Breast epithelium (tissue), 4 donors: ENCODE measurements at regions not wholly inside any gene's neighbourhood (a gene's known extent, or its start where the extent isn't known, plus 50 kb on each side); places are given as distances from the start of the nearest gene placed in this dataset.
"Not testable (repeated sequence)": the region's sequence is repeated elsewhere in the genome, so short reads cannot be mapped to it uniquely, and the experiment has no call there.

Experiments
- DNase-seq, 2 donors: peaks; one replicate each; pipeline ENCODE4 v3.0.0-alpha.2; 2019; ENCODE audit warnings: low spot score in 2 of 2
- H3K27ac ChIP-seq, 2 donors: fragments of 200-600 bp; sonication (generic) in 1 of 2; one replicate each; pipeline ENCODE4 v1.5.1; 2016 to 2019; ENCODE audit warnings: mild to moderate bottlenecking in 1 of 2
- H3K27me3 ChIP-seq, 2 donors: fragments of 200-600 bp; sonication (generic) in 1 of 2; one replicate each; pipeline versions ENCODE4 v1.5.1 to v1.6.0; 2017 to 2019; ENCODE audit warnings: control low read depth in 1 of 2, mild to moderate bottlenecking in 1 of 2
- H3K36me3 ChIP-seq: fragments of 200-600 bp; one replicate; pipeline ENCODE4 v1.5.1; 2019
- H3K4me1 ChIP-seq, 2 donors: fragments of 200-600 bp; sonication (generic); one replicate each; pipeline ENCODE4 v1.5.1; 2016 to 2019; ENCODE audit warnings: control low read depth in 1 of 2
- H3K4me3 ChIP-seq, 3 donors: fragments of 200-600 bp; sonication (generic); 1 replicate in 2 of 3; 2 replicates in 1 of 3; pipeline ENCODE4 v1.5.1; 2016 to 2019; ENCODE audit warnings: mild to moderate bottlenecking in 3 of 3, moderate library complexity in 2 of 3
- H3K9me3 ChIP-seq, 2 donors: fragments of 200-600 bp; sonication (generic) in 1 of 2; one replicate each; pipeline ENCODE4 v1.5.1; 2016 to 2019; ENCODE audit warnings: control low read depth in 1 of 2
- POLR2A ChIP-seq: fragments of 450-650 bp; IDR thresholded peaks from one replicate; pipeline ENCODE4 v1.6.1; 2016; ENCODE audit warnings: antibody characterized with exemption, mild to moderate bottlenecking, moderate library complexity
- POLR2AphosphoS5 ChIP-seq, 3 donors: sonication (generic); formaldehyde crosslinking; IDR thresholded peaks; one replicate each; pipeline ENCODE4 v1.6.1; 2017; ENCODE audit warnings: antibody characterized with exemption in 3 of 3
- intact Hi-C: fragments of 100-400 bp; cut with DNase I; formaldehyde crosslinking; loops from one replicate; pipeline ENCODE4 v1.15.1; 2023; ENCODE audit warnings: low total_unique reads
- TF ChIP-seq, protein P1 (sequence below), 3 donors: fragments of 450-650 bp; IDR thresholded peaks; one replicate each; pipeline ENCODE4 v1.5.1; 2016 to 2017; ENCODE audit warnings: antibody characterized with exemption in 3 of 3, mild to moderate bottlenecking in 3 of 3, moderate library complexity in 3 of 3

DNA sequence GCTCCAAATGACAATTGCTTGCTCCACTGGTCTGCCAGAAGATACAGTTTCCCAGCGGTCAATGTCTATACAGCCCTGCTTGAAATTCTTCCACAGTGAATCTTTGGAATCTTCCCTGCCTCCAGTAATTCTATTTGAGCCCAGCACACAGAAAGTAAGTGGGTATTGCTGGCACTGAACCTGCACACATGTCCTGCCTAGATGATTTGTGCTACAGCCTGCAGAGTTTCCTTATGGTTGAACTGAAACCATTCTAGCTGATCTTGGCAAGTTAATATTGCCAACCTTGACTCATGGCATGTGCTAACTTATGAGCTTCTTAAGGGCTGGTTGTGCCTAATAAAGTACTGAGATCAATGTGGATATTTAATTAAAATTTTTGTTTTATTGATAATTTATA lies 553.8 kb upstream of the GNPDA2 start:
- DNase-seq, result no peak
- Histone ChIP-seq H3K36me3 (no peaks in the 10 kb centered on the region), H3K9me3 (no peaks in the 10 kb centered on the region), H3K4me1 (no peaks in the 10 kb centered on the region), H3K27ac (no peak overlapping the region), H3K4me3 (no peak overlapping the region), H3K27me3 (no peaks in the 10 kb centered on the region)
- TF ChIP-seq POLR2AphosphoS5 (IDR thresholded peaks at IDR 0.05) (no peak), POLR2A (no peak)
- TF ChIP-seq, protein P1, sequence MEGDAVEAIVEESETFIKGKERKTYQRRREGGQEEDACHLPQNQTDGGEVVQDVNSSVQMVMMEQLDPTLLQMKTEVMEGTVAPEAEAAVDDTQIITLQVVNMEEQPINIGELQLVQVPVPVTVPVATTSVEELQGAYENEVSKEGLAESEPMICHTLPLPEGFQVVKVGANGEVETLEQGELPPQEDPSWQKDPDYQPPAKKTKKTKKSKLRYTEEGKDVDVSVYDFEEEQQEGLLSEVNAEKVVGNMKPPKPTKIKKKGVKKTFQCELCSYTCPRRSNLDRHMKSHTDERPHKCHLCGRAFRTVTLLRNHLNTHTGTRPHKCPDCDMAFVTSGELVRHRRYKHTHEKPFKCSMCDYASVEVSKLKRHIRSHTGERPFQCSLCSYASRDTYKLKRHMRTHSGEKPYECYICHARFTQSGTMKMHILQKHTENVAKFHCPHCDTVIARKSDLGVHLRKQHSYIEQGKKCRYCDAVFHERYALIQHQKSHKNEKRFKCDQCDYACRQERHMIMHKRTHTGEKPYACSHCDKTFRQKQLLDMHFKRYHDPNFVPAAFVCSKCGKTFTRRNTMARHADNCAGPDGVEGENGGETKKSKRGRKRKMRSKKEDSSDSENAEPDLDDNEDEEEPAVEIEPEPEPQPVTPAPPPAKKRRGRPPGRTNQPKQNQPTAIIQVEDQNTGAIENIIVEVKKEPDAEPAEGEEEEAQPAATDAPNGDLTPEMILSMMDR (IDR thresholded peaks at IDR 0.05), result no peak
- intact Hi-C loops, result no loop called here

DNA sequence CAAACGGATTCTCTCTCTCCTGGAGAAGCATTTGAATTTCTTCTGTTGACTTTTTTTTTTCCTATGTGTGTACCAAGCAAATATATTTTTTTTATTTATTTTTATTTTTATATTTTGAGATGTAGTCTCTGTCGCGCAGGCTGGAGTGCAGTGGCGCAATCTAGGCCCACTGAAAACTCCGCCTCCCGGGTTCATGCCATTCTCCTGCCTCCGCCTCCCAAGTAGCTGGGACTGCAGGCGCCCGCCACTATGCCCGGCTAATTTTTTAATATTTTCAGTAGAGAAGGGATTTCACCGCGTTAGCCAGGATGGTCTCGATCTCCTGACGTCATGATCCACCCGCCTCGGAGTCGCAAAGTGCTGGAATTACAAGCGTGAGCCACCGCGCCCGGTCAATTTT lies 549.5 kb upstream of the GNPDA2 start:
- TF ChIP-seq, protein P1 (IDR thresholded peaks at IDR 0.05), result no peak
- TF ChIP-seq POLR2AphosphoS5 (IDR thresholded peaks at IDR 0.05) (no peak), POLR2A (no peak)
- Histone ChIP-seq H3K36me3 (no peaks in the 10 kb centered on the region), H3K4me1 (no peaks in the 10 kb centered on the region), H3K27ac (no peak overlapping the region), H3K9me3 (no peaks in the 10 kb centered on the region), H3K4me3 (no peak overlapping the region), H3K27me3 (no peaks in the 10 kb centered on the region)
- no peak for DNase-seq
- intact Hi-C loops, result no loop called here

GRCh38 chr4:45248106-45248505 lies 521.8 kb upstream of the GNPDA2 start:
- H3K9me3 ChIP-seq, H3K36me3 ChIP-seq, intact Hi-C loops, H3K27ac ChIP-seq, DNase-seq, H3K4me1 ChIP-seq, H3K4me3 ChIP-seq, H3K27me3 ChIP-seq: not testable (repeated sequence)

DNA sequence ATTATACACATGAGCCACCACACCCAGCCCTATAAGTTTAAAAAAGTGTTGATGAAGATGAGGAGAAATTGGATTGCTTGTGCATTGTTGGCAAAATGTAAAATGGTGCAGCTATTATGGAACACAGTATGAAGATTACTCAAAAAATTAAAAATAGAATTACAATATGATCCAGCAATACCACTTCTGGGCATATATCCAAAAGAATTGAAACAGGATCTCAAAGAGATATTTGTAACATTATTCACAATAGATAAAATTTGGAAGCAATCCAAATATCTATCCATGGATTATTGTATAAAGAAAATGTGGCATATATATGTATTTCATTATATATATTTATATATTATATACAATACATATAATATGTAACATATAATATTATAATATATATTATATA lies 515.6 kb upstream of the GNPDA2 start:
- Histone ChIP-seq H3K4me1 (no peaks in the 10 kb centered on the region), H3K9me3 (no peaks in the 10 kb centered on the region), H3K4me3 (no peak overlapping the region), H3K27me3 (no peaks in the 10 kb centered on the region), H3K27ac (no peak overlapping the region), H3K36me3 (no peaks in the 10 kb centered on the region)
- intact Hi-C loops, result no loop called here
- TF ChIP-seq POLR2AphosphoS5 (IDR thresholded peaks at IDR 0.05) (no peak), POLR2A (no peak)
- TF ChIP-seq, protein P1 (IDR thresholded peaks at IDR 0.05), result no peak
- DNase-seq, result no peak

DNA sequence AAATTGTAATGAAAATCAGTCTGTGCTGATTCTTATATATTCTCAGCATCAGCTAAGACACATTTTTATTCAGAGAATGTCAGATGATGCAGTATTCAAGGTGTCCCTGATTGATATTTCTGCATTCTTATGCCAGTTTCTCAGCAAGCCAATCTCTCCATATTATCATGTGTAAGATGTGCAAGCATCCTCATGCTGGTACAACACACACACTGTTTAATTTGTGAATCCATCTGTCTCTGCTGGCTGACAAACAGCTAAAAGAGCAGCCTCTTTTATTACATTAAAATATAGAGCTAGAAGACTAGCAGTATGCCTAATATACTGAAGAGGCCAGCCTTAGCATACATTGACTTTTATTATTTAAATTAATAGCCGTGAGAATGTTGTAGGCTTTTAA lies 502.9 kb upstream of the GNPDA2 start:
- Histone ChIP-seq H3K27me3 (no peaks in the 10 kb centered on the region), H3K36me3 (no peaks in the 10 kb centered on the region), H3K9me3 (peaks cover 0 to 7% of the 10 kb centered on the region in 2 donors), H3K27ac (no peak overlapping the region), H3K4me1 (no peaks in the 10 kb centered on the region), H3K4me3 (no peak overlapping the region)
- TF ChIP-seq POLR2A (no peak), POLR2AphosphoS5 (IDR thresholded peaks at IDR 0.05) (no peak)
- TF ChIP-seq, protein P1 (IDR thresholded peaks at IDR 0.05), result no peak
- no peak for DNase-seq
- intact Hi-C loops, result no loop called here

DNA sequence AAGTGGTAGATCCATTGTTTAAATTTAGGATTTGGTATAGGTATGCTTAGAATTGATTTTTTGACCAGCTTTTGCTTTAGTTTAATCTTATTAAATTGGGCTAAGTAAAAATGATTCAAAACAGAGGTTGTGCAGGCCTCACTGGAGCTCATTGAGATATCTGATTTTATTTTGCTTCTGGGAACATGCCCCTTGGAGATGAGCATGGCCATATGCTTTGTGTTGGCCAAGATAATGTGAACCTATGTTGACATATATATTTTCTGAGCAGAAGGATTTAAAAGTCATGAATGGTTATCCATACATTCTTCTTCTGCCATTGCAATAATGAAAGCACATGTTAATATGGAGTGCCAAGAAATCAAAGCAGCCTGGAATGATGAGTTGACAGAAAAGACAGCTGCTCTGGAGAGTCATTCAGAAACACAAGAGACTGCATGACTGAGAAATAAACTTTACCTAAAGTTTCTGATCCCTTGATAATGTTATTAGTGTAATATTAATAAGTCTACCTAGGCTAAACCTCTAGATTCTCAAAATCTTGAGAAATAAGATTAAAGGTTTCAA lies 489.7 kb upstream of the GNPDA2 start:
- no peaks in the 10 kb centered on the region for H3K9me3 ChIP-seq
- intact Hi-C loops, result no loop called here
- DNase-seq, result no peak
- TF ChIP-seq POLR2A, result no peak
- TF ChIP-seq POLR2AphosphoS5 (IDR thresholded peaks at IDR 0.05), result no peak
- TF ChIP-seq, protein P1 (IDR thresholded peaks at IDR 0.05), result no peak
- H3K4me1 ChIP-seq, result no peaks in the 10 kb centered on the region
- H3K27ac ChIP-seq, result no peak overlapping the region
- no peaks in the 10 kb centered on the region for H3K36me3 ChIP-seq
- H3K27me3 ChIP-seq, result no peaks in the 10 kb centered on the region
- H3K4me3 ChIP-seq, result no peak overlapping the region

- H3K4me3 ChIP-seq, H3K27me3 ChIP-seq, H3K4me1 ChIP-seq, H3K9me3 ChIP-seq, DNase-seq, H3K27ac ChIP-seq, intact Hi-C loops, H3K36me3 ChIP-seq: not testable (repeated sequence)
Observed at GRCh38 chr4:45208476-45208875, 482.1 kb upstream of the GNPDA2 start.

GRCh38 chr4:45207864-45208331 lies 481.5 kb upstream of the GNPDA2 start:
- DNase-seq, H3K27ac ChIP-seq, intact Hi-C loops, H3K36me3 ChIP-seq, H3K4me3 ChIP-seq, H3K4me1 ChIP-seq, H3K9me3 ChIP-seq, H3K27me3 ChIP-seq: not testable (repeated sequence)
